ENCODE measurements at regions not wholly inside any gene's neighbourhood (a gene's known extent, or its start where the extent isn't known, plus 50 kb on each side); places are given as distances from the start of the nearest gene placed in this dataset.

DNA sequence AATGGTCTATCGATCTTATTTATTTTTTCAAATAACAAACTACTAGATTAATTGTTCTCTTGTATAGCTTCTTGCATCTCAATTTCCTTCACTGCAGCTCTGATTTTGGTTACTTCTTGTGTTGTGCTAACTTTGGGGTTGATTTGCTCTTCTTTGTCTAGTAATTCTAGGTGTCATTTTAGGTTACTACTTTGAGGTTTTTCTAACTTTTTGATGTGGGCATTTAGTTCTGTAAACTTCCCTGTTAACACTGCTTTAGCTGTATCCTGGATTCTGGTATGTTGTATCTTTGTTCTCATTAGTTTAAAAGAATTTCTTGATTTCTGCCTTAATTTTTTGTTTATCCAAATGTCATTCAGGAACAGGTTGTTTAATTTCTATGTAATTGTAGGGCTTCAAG, 1188.0 kb downstream of the DNAJB9 start:
- no peak for DNase-seq (ENCODE audit: low read depth, low spot score)
- ChIA-PET SMC1A (ENCODE audit: uncharacterized antibody, unreplicated experiment) (no interaction called here), CTCF (interaction anchor here (0.6 kb wide), 1 partner anchor 193 kb away, joined by 3 read pairs; no protein-coding TSS in a partner anchor), RAD21 (ENCODE audit: unreplicated experiment) (no interaction called here), POLR2A (no interaction called here)
- no peaks in the 10 kb centered on the region for H3K9me3 ChIP-seq (replicated peaks; ENCODE audit: control insufficient read depth, insufficient read depth, low read length)
- H3K36me3 ChIP-seq (ENCODE audit: control insufficient read depth in 2 of 2, insufficient read depth in 2 of 2, low read length in 1 of 2): no peaks in the 10 kb centered on the region
- no peaks in the 10 kb centered on the region for H3K79me2 ChIP-seq (ENCODE audit: control insufficient read depth, insufficient read depth, low read length)
- H3K4me3 ChIP-seq: no peak overlapping the region
- H3K4me1 ChIP-seq (ENCODE audit: control insufficient read depth, insufficient read depth, low read length): no peaks in the 10 kb centered on the region
- BruUV-seq (replicated peaks): no TSS peak
- 47% methylated on average over 1 of the region's 1 CpG for WGBS (ENCODE audit: insufficient coverage, insufficient replicate concordance, low lambda C conversion rate, missing lambda C conversion rate)
- TF ChIP-seq KLF5 (IDR thresholded peaks at IDR 0.05; ENCODE audit: partially characterized antibody) (no peak), GATAD2B (conservative IDR thresholded peaks at IDR 0.05; ENCODE audit: low read depth) (no peak), KAT2A (conservative IDR thresholded peaks at IDR 0.05; ENCODE audit: control insufficient read depth, low read depth, low read length) (no peak), ZNF207 (IDR thresholded peaks at IDR 0.05; ENCODE audit: borderline replicate concordance) (no peak), ZSCAN29 (IDR thresholded peaks at IDR 0.05) (no peak), SUPT20H (IDR thresholded peaks at IDR 0.05; ENCODE audit: borderline replicate concordance, control insufficient read depth, low read depth, low read length) (no peak), MEF2A (IDR thresholded peaks at IDR 0.05; ENCODE audit: insufficient read depth, low read depth, low read length) (no peak), FOXM1 (IDR thresholded peaks at IDR 0.05; ENCODE audit: low read depth, low read length) (no peak), CHD4 (IDR thresholded peaks at IDR 0.05) (no peak)
- TF ChIP-seq, protein P1, sequence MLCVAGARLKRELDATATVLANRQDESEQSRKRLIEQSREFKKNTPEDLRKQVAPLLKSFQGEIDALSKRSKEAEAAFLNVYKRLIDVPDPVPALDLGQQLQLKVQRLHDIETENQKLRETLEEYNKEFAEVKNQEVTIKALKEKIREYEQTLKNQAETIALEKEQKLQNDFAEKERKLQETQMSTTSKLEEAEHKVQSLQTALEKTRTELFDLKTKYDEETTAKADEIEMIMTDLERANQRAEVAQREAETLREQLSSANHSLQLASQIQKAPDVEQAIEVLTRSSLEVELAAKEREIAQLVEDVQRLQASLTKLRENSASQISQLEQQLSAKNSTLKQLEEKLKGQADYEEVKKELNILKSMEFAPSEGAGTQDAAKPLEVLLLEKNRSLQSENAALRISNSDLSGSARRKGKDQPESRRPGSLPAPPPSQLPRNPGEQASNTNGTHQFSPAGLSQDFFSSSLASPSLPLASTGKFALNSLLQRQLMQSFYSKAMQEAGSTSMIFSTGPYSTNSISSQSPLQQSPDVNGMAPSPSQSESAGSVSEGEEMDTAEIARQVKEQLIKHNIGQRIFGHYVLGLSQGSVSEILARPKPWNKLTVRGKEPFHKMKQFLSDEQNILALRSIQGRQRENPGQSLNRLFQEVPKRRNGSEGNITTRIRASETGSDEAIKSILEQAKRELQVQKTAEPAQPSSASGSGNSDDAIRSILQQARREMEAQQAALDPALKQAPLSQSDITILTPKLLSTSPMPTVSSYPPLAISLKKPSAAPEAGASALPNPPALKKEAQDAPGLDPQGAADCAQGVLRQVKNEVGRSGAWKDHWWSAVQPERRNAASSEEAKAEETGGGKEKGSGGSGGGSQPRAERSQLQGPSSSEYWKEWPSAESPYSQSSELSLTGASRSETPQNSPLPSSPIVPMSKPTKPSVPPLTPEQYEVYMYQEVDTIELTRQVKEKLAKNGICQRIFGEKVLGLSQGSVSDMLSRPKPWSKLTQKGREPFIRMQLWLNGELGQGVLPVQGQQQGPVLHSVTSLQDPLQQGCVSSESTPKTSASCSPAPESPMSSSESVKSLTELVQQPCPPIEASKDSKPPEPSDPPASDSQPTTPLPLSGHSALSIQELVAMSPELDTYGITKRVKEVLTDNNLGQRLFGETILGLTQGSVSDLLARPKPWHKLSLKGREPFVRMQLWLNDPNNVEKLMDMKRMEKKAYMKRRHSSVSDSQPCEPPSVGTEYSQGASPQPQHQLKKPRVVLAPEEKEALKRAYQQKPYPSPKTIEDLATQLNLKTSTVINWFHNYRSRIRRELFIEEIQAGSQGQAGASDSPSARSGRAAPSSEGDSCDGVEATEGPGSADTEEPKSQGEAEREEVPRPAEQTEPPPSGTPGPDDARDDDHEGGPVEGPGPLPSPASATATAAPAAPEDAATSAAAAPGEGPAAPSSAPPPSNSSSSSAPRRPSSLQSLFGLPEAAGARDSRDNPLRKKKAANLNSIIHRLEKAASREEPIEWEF (IDR thresholded peaks at IDR 0.05; ENCODE audit: insufficient replicate concordance, low read depth, low read length): no peak
- TF ChIP-seq, protein P2, sequence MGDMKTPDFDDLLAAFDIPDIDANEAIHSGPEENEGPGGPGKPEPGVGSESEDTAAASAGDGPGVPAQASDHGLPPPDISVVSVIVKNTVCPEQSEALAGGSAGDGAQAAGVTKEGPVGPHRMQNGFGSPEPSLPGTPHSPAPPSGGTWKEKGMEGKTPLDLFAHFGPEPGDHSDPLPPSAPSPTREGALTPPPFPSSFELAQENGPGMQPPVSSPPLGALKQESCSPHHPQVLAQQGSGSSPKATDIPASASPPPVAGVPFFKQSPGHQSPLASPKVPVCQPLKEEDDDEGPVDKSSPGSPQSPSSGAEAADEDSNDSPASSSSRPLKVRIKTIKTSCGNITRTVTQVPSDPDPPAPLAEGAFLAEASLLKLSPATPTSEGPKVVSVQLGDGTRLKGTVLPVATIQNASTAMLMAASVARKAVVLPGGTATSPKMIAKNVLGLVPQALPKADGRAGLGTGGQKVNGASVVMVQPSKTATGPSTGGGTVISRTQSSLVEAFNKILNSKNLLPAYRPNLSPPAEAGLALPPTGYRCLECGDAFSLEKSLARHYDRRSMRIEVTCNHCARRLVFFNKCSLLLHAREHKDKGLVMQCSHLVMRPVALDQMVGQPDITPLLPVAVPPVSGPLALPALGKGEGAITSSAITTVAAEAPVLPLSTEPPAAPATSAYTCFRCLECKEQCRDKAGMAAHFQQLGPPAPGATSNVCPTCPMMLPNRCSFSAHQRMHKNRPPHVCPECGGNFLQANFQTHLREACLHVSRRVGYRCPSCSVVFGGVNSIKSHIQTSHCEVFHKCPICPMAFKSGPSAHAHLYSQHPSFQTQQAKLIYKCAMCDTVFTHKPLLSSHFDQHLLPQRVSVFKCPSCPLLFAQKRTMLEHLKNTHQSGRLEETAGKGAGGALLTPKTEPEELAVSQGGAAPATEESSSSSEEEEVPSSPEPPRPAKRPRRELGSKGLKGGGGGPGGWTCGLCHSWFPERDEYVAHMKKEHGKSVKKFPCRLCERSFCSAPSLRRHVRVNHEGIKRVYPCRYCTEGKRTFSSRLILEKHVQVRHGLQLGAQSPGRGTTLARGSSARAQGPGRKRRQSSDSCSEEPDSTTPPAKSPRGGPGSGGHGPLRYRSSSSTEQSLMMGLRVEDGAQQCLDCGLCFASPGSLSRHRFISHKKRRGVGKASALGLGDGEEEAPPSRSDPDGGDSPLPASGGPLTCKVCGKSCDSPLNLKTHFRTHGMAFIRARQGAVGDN (IDR thresholded peaks at IDR 0.05): no peak
- TF ChIP-seq, protein P3, sequence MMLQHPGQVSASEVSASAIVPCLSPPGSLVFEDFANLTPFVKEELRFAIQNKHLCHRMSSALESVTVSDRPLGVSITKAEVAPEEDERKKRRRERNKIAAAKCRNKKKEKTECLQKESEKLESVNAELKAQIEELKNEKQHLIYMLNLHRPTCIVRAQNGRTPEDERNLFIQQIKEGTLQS (IDR thresholded peaks at IDR 0.05; ENCODE audit: borderline replicate concordance, extremely low read depth, low read depth, low read length): no peak
- H4K20me1 ChIP-seq (ENCODE audit: control insufficient read depth, insufficient read depth): no peaks in the 10 kb centered on the region
- no peak for FAIRE-seq
- in situ Hi-C loops (cut with MboI) (no loop called here), intact Hi-C loops (cut with micrococcal nuclease; ENCODE audit: unreplicated experiment) (no loop called here)
- H3K9ac ChIP-seq (ENCODE audit: control insufficient read depth, insufficient read depth, low read length): no peak overlapping the region
- H2AFZ ChIP-seq (ENCODE audit: control insufficient read depth, low read depth, low read length): no peak overlapping the region
- H3K4me2 ChIP-seq (ENCODE audit: control insufficient read depth, insufficient read depth): no peak overlapping the region
- no peak for ATAC-seq
- no peak overlapping the region for H3K27ac ChIP-seq (ENCODE audit: control insufficient read depth, insufficient read depth)
- H3K27me3 ChIP-seq (replicated peaks in 1 of 2; ENCODE audit: control insufficient read depth in 2 of 2, insufficient read depth in 2 of 2, low read length in 1 of 2): no peaks in the 10 kb centered on the region
